Astrocyte (in vitro differentiated cells and primary cell): ENCODE measurements at regions not wholly inside any gene's neighbourhood (a gene's known extent, or its start where the extent isn't known, plus 50 kb on each side); places are given as distances from the start of the nearest gene placed in this dataset.

Experiments used
- DNase-seq: peaks from one replicate; pipeline ENCODE4 v3.0.0-alpha.2; 2010; ENCODE audit warnings: low read depth
- FAIRE-seq: peaks from 2 replicates; lab custom pipeline; 2011; peaks lifted over from hg19 to GRCh38; lab: Jason Lieb, UNC
- H2AFZ ChIP-seq: 2 replicates; pipeline ENCODE4 v1.6.0; 2012; ENCODE audit warnings: low read depth, low read length, inconsistent platforms
- H3K27ac ChIP-seq: 2 replicates; pipeline ENCODE4 v1.5.1; 2011; ENCODE audit warnings: low read depth, low read length, inconsistent platforms
- H3K27me3 ChIP-seq: 2 replicates; pipeline ENCODE4 v1.6.0; 2011; ENCODE audit warnings: low read length, inconsistent platforms; ENCODE audit not compliant: insufficient read depth
- H3K36me3 ChIP-seq: 2 replicates; pipeline ENCODE4 v1.5.1; 2011; ENCODE audit warnings: low read length, inconsistent platforms; ENCODE audit not compliant: insufficient read depth
- H3K4me1 ChIP-seq: 2 replicates; pipeline ENCODE4 v1.5.1; 2011; ENCODE audit warnings: low read length, inconsistent platforms; ENCODE audit not compliant: insufficient read depth
- H3K4me2 ChIP-seq: 2 replicates; pipeline ENCODE4 v1.6.0; 2012; ENCODE audit warnings: low read length, inconsistent platforms
- H3K4me3 ChIP-seq: 2 replicates; pipeline ENCODE4 v1.5.1; 2011; ENCODE audit warnings: low read depth, mild to moderate bottlenecking, low read length, inconsistent platforms; ENCODE audit not compliant: insufficient read depth
- H3K79me2 ChIP-seq: 2 replicates; pipeline ENCODE4 v1.6.0; 2012; ENCODE audit warnings: mild to moderate bottlenecking, low read length, inconsistent platforms; ENCODE audit not compliant: insufficient read depth
- H3K9ac ChIP-seq: 2 replicates; pipeline ENCODE4 v1.6.0; 2012; ENCODE audit warnings: mild to moderate bottlenecking, low read length, inconsistent platforms
- H3K9me3 ChIP-seq: 2 replicates; pipeline ENCODE4 v1.5.1; 2012; ENCODE audit warnings: low read depth, mild to moderate bottlenecking, low read length, inconsistent platforms; ENCODE audit not compliant: insufficient read depth
- H4K20me1 ChIP-seq: 2 replicates; pipeline ENCODE4 v1.6.0; 2012; ENCODE audit warnings: low read length, inconsistent platforms; ENCODE audit not compliant: insufficient read depth
- H3K27ac Mint-ChIP-seq: one replicate; pipeline ENCODE4 v1.8.0; 2021; ENCODE audit warnings: mild to moderate bottlenecking, mixed read lengths; ENCODE audit not compliant: unreplicated experiment
- H3K27me3 Mint-ChIP-seq: one replicate; pipeline ENCODE4 v1.8.0; 2021; ENCODE audit warnings: low read depth, mixed read lengths; ENCODE audit not compliant: unreplicated experiment
- H3K36me3 Mint-ChIP-seq: one replicate; pipeline ENCODE4 v1.8.0; 2021; ENCODE audit warnings: low read depth, mixed read lengths; ENCODE audit not compliant: unreplicated experiment
- H3K4me1 Mint-ChIP-seq: one replicate; pipeline ENCODE4 v1.8.0; 2021; ENCODE audit warnings: low read depth, mixed read lengths; ENCODE audit not compliant: unreplicated experiment
- H3K4me3 Mint-ChIP-seq: one replicate; pipeline ENCODE4 v1.8.0; 2021; ENCODE audit warnings: mild to moderate bottlenecking, moderate library complexity, mixed read lengths; ENCODE audit not compliant: unreplicated experiment
- H3K9me3 Mint-ChIP-seq: one replicate; pipeline ENCODE4 v1.8.0; 2021; ENCODE audit warnings: mild to moderate bottlenecking, mixed read lengths; ENCODE audit not compliant: unreplicated experiment
- EZH2 ChIP-seq: IDR thresholded peaks from 2 replicates; pipeline ENCODE4 v1.6.1; 2012; ENCODE audit warnings: mild to moderate bottlenecking, low read length, inconsistent platforms; ENCODE audit not compliant: insufficient read depth
- TF ChIP-seq, protein P1 (sequence below): IDR thresholded peaks from 2 replicates; pipeline ENCODE4 v1.5.1; 2011; ENCODE audit warnings: low read depth, mild to moderate bottlenecking, inconsistent platforms, low read length, moderate library complexity; ENCODE audit not compliant: insufficient read depth

DNA sequence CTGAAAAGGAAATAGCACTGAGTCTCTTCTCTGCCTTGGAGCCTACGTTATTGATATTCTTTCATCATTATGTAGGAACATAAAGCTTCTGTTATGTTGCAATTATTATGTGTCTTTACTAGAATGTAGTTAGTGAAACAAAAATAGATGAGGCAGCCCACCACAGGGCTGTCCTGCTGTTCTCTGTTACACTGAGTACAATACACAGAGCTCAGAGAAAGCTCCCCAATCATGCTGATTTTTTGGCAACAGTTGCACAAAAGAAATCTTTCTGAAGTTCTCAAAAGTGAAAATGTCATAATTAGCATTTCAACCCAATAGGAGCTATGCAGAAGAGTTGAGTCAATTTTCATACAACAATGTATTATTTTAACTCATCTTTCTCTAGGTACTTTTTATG, 119.5 kb downstream of the EFNB2 start:
- Mint-ChIP-seq H3K4me1 (no peaks in the 10 kb centered on the region), H3K27ac (no peak overlapping the region), H3K4me3 (no peak overlapping the region), H3K36me3 (no peaks in the 10 kb centered on the region), H3K9me3 (no peaks in the 10 kb centered on the region), H3K27me3 (no peaks in the 10 kb centered on the region)
- DNase-seq (no peak), FAIRE-seq (no peak)
- H3K4me1 ChIP-seq = peaks cover 3% of the 10 kb centered on the region
- H3K27ac ChIP-seq = no peak overlapping the region
- no peaks in the 10 kb centered on the region for H3K27me3 ChIP-seq
- H3K9me3 ChIP-seq = no peaks in the 10 kb centered on the region
- H3K4me2 ChIP-seq = no peak overlapping the region
- no peaks in the 10 kb centered on the region for H3K36me3 ChIP-seq
- H3K4me3 ChIP-seq = no peak overlapping the region
- no peak for TF ChIP-seq EZH2
- TF ChIP-seq, protein P1, sequence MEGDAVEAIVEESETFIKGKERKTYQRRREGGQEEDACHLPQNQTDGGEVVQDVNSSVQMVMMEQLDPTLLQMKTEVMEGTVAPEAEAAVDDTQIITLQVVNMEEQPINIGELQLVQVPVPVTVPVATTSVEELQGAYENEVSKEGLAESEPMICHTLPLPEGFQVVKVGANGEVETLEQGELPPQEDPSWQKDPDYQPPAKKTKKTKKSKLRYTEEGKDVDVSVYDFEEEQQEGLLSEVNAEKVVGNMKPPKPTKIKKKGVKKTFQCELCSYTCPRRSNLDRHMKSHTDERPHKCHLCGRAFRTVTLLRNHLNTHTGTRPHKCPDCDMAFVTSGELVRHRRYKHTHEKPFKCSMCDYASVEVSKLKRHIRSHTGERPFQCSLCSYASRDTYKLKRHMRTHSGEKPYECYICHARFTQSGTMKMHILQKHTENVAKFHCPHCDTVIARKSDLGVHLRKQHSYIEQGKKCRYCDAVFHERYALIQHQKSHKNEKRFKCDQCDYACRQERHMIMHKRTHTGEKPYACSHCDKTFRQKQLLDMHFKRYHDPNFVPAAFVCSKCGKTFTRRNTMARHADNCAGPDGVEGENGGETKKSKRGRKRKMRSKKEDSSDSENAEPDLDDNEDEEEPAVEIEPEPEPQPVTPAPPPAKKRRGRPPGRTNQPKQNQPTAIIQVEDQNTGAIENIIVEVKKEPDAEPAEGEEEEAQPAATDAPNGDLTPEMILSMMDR = no peak
- H3K79me2 ChIP-seq = no peaks in the 10 kb centered on the region
- H3K9ac ChIP-seq = no peak overlapping the region
- no peaks in the 10 kb centered on the region for H4K20me1 ChIP-seq
- no peak overlapping the region for H2AFZ ChIP-seq

DNA sequence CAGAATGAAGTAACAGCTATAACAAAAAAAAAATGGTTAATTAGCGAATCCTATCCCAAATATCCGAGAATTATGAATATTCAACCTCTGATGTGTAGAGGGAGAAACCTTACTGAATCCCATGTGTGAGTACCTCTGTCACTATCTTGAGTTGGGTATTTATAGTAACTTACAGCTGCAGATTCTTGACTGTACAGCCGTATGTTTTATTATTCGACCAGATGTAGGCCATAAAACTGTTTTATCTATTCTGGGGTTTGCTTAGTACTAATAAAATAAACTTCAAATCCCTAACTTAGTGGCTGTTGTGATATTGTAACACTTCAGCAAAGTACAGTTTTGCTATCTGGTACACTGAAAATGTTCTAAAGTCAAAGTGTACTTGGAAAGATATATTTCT, 120.0 kb downstream of the EFNB2 start:
- Histone ChIP-seq H3K27me3 (no peaks in the 10 kb centered on the region), H3K4me1 (peaks cover 3% of the 10 kb centered on the region), H3K79me2 (no peaks in the 10 kb centered on the region), H3K9me3 (no peaks in the 10 kb centered on the region), H3K4me3 (no peak overlapping the region), H4K20me1 (no peaks in the 10 kb centered on the region), H3K27ac (no peak overlapping the region), H3K4me2 (no peak overlapping the region), H3K9ac (no peak overlapping the region), H2AFZ (no peak overlapping the region), H3K36me3 (no peaks in the 10 kb centered on the region)
- TF ChIP-seq EZH2 = no peak
- TF ChIP-seq, protein P1 = no peak
- no peaks in the 10 kb centered on the region for H3K9me3 Mint-ChIP-seq
- no peak for FAIRE-seq
- no peaks in the 10 kb centered on the region for H3K27me3 Mint-ChIP-seq
- H3K36me3 Mint-ChIP-seq = no peaks in the 10 kb centered on the region
- no peak overlapping the region for H3K4me3 Mint-ChIP-seq
- no peak for DNase-seq
- no peak overlapping the region for H3K27ac Mint-ChIP-seq
- no peaks in the 10 kb centered on the region for H3K4me1 Mint-ChIP-seq

DNA sequence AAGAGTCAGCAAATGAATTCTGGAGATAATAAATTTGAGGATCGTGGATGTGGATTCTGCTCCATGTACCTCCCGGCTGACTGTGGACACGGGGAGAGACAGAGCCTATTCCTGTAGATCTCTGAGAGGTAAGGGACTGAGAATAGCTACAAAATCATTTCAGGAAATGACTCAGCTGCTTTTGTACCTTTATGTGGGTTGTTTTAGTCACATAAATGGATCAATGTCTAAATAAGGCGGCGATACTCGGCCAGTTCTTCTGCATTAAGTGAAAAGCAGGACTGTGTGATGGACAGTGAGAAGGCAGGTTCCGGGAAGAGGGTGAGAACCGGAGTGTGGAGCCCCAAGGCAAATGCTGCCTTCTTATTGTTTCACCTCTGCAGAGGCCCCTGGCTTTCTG, 128.1 kb downstream of the EFNB2 start:
- Mint-ChIP-seq H3K4me3 (no peak overlapping the region), H3K36me3 (no peaks in the 10 kb centered on the region), H3K4me1 (peaks cover 12% of the 10 kb centered on the region), H3K27me3 (no peaks in the 10 kb centered on the region), H3K27ac (no peak overlapping the region), H3K9me3 (no peaks in the 10 kb centered on the region)
- Histone ChIP-seq H3K4me1 (peaks cover 7% of the 10 kb centered on the region), H3K36me3 (no peaks in the 10 kb centered on the region), H3K79me2 (no peaks in the 10 kb centered on the region), H4K20me1 (no peaks in the 10 kb centered on the region), H3K9me3 (no peaks in the 10 kb centered on the region), H3K27ac (no peak overlapping the region), H2AFZ (peak overlapping the region; percentile 28), H3K27me3 (no peaks in the 10 kb centered on the region), H3K4me3 (no peak overlapping the region), H3K9ac (no peak overlapping the region), H3K4me2 (peak overlapping the region; percentile 45)
- FAIRE-seq = no peak
- no peak for TF ChIP-seq EZH2
- TF ChIP-seq, protein P1 = no peak
- peak; percentile 42 for DNase-seq
